Lung microvascular endothelial cell (primary cell): ENCODE measurements at regions not wholly inside any gene's neighbourhood (a gene's known extent, or its start where the extent isn't known, plus 50 kb on each side); places are given as distances from the start of the nearest gene placed in this dataset.

Experiments
- DNase-seq, 2 donors: peaks; one replicate each; pipeline versions ENCODE4 v3.0.0 to v3.0.0-alpha.2; 2010; ENCODE audit warnings: low read depth in 2 of 2

DNA sequence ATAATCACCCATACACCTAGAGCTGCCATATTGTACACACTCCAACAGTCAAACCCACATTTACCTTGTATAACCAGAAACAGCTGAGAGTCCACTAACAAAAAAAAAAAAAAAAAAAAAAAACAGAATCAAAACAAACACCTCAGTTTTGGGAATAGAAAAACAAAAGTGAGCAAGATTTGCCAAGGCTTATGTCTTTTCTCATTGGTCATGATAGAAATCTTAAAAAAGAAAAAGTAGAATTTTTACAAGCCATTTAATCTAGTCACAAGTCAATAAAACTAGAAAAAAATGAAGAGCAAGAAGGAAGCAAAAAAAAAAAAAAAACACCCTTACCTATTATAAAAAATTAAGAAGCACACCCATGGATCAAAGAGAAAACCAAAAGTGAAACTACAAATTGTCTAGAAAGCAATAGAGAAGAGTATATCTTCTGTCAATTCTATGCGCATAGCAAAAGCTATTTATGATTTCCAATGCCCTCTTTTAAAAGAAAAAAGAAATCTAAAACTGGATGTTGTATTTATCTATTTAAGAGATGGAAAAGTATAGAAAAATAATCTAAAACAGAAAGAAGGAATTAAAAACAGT lies 113.2 kb upstream of the GALNT2 start:
- no peak for DNase-seq

- no peak for DNase-seq
These were observed 102.8 kb upstream of the GALNT2 start for GRCh38 chr1:229964281-229964680.

GRCh38 chr1:229970714-229971113 lies 96.3 kb upstream of the GALNT2 start:
- DNase-seq: no peak

DNA sequence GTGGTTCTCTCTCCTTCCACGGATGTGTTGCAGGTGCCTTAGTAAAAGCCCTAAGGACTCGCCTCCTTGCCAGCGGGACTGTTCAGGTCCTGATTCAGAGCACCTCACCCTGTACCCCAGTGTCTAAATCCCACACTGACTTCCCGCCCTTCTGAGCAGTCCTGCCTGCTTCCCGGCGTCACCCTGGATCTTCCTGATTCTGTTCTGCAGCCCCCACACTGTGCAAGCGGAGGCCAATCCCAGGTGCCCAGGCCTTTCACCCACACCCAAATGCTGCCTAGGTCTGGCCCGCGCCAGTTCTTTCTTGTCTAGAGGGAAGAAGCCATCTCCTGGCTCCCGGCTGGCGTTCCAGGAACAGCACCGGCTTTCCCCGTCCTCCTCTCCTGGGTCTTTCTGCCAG lies 95.9 kb upstream of the GALNT2 start:
- no peak for DNase-seq

DNA sequence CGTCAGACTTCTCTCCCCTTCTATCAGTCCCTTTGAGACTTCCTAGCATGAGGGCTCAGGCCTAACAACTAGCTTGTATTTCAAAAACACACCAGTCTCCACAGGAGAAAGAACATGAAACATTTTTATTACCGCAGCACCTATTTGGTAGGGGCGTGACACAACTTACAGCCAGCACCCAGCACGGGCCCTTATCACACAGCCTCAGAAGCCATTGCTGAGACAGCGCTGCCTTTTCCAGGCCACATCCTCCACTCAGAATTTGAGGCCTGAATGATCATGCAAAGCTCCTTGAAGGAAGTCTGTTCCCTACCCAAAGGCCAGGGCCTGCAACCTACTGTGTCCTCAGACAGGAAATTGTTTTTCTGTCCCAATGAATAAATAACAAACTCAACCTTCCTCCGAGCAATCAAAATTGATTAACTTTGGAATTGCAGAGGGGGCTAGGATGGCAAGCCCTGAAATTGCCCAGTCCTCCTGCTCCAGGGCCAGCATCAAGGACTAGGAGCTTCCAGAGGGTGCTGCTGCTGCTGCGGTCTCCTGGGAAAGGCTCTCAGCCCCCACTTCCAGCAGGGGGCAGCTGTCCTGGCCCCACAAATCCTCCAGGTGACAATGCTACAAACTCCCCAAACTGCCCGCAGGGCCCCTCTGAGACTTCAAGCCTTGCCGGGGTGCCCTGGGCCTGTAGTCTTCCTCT lies 94.3 kb upstream of the GALNT2 start:
- peak; percentile 13 to 27 for DNase-seq

DNA sequence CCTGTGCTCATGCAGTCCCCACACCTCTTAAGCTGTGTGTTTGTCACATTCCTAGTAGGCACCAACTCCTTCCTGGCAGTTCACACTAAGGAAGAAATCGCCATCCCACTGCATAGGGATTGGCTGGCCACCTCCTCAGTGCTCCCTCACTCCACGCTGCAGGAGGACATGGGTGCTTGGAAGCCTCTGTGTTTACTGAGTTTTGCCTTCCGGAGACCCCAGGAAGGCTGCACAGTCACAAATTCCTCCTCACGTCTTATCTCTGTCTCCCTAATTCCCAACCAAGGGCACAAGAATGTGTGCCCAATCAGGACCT lies 93.8 kb upstream of the GALNT2 start:
- DNase-seq: no peak

GRCh38 chr1:229975047-229975446 lies 92.0 kb upstream of the GALNT2 start:
- no peak for DNase-seq

DNA sequence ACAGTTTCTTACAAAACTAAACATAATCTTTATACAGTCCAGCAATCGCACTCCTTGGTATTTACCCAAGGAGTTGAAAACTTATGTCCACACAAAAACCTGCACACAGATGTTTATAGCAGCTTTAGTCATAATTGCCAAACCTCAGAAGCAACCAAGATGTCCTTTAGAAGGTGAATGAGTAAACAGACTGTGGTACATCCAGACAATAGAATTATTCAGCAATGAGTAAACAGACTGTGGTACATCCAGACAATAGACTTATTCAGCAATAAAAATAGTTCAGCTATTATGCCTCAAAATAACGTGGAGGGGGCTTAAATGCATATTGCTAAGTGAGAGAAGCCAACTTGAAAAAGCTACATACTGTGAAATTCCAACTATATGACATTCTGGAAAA lies 87.0 kb upstream of the GALNT2 start:
- no peak for DNase-seq

DNA sequence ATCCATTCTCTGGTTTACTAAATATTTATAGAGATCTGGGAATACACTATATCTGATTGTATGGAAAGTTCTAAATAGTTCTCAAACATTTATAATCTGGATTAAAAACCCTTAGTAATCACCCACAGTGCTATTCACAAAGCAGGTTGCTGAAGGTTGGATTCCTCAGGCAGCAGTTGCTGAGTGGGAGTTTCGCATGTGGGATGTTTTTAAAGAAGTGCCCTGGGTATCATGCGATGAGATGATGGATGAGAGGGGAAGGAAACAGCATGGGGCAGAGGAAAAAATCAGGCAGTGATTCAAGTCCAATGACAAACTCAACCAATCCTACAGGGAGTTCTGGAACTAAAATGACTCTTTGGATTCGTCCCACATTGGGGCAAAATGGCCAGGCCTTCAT lies 85.3 kb upstream of the GALNT2 start:
- no peak for DNase-seq

DNA sequence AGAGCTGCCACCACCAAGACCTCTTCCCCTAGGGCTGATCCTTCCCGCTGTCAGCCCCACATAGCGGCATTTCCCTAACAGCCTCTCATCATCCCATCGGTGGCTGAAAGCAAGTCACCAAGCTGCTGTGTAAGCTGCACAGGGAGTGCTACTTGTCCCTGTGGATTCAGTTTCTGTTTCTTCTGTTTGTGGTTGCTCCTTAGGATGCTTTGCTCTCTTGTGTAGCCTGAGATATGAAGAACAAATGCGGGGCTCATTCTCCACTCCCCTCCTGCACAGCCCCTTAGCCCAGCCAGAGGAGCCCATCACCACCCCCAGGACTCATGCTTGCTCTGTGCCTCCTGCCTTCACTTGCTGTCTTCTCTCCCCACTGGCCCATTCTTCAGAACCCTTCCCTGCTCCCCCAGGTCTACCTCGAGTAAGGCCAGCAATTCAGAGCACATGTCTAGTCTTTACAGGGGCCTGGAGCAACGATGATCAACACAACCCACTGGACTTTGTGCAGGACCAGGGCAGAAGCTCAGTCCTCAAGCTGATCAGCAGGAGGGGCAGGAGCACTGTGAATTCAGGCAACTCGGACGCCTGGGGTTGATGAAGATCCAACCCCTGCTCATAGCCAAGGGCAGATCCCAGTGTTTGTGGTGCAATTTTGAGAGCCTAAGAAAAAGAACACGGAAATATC lies 82.6 kb upstream of the GALNT2 start:
- no peak for DNase-seq

DNA sequence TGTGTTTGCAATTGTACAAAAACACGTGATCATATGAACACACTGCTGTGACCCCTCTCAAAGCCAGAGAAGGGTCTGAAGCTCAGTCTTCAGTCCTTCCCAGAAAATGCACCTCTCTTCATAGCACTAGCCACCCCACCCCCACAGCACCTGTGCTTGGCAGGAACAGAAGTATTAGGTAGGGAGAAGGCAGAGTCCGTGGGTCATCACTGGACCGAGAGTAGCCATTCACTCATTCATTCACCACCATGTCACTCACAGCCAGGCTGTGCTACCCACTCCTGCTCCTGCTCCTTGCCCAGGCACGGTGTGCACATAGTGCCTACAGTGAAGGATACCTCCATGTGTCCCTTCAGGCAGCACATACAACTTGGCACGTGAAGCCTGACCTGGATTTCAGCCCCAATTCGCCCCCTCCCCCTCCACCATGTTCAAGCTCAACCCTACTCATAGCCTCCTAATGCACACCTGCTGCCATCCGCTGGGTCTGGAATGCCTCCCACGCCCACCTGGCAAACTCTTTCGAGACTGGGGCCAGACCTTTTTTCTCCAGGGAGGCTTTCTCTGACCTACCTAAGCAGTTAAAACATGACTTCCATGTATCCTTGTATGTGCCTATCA lies 81.9 kb upstream of the GALNT2 start:
- DNase-seq: no peak

- no peak for DNase-seq
These were observed 81.4 kb upstream of the GALNT2 start for GRCh38 chr1:229985613-229986010.

DNA sequence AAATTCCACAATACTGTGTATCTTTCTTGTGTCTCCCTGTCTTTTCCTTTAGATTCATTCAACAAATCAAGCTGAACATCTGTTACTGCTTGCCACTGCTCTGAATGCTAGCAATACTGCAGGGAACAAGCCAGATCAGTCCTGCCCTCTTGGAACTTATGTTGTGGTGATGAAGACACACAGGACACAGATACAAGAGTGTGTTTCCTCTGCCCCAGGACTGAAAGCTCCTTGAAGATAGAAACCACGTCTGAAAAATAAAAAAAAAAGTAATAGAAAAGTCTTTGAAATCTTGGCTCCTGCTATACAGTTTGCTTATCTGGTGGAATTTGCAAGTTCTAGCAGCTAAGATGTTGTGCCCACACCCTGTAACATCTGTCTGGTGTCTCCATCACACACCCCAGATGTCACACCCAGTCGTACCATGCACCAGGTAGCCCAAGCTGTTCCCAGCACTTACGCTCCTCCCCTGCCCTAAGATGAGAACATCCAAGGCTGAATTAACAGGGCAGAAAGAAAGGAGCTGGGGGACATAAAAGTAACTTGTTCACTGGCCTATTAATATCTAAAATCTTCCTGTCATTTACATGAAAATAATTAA lies 80.2 kb upstream of the GALNT2 start:
- DNase-seq: no peak

GRCh38 chr1:229987953-229988352 lies 79.1 kb upstream of the GALNT2 start:
- DNase-seq: no peak

DNA sequence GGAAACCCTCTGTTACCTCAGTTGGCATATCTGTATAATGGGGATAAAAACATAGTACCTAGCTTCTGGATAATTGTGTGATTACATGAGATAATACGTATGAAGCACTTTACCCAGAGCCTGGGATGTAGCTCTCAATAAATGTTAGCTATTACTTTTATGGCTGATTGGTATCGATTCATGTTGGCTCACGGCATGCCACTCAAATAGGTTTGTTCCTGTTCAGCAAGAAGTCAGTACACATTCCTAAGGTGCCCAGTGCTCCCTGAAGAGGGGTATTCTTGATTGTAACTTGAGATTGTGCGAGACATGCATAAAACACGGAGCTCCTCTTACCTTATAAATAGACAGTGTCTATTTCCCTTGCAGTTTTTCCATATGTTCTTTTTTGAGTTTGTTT lies 78.5 kb upstream of the GALNT2 start:
- no peak for DNase-seq

GRCh38 chr1:229989591-229990248 lies 77.3 kb upstream of the GALNT2 start:
- no peak for DNase-seq

DNA sequence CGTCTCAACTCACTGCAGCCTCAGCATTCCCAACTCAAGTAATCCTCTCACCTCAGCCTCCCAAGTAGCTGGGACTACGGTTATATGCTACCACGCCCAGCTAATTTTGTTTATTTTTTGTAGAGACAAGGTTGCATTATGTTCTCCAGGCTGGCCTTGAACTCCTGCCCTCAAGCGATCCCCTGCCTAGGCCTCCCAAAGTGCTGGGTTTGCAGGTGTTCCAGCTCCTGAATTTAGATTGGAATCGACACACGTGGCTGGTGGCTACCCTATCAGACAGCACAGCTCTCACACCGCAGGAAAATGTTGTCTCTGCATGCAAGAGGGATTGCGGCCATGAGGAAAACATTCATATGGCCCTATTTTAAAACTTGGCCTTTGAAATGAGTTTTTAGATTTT lies 76.7 kb upstream of the GALNT2 start:
- no peak for DNase-seq

- no peak for DNase-seq
These were observed 75.9 kb upstream of the GALNT2 start for GRCh38 chr1:229991104-229991513.

GRCh38 chr1:229991724-229992333 lies 75.2 kb upstream of the GALNT2 start:
- no peak for DNase-seq

DNA sequence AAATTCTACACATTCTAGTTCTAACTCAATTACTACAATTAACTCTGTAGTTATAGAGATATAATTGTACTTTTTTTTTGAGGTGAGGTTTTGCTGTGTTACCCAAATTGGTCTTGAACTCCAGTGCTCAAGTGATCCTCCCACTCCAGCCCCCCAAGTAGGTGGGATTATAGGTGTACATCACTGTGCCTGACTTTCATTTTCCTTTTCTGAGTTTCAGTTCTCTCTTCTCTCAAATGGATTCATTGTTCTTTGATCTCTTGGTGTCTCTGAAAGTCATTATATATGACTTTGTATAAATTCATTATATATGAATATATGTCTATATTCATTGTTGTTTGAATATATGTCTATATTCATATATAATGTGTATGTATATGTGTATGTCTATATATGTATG lies 74.0 kb upstream of the GALNT2 start:
- no peak for DNase-seq

DNA sequence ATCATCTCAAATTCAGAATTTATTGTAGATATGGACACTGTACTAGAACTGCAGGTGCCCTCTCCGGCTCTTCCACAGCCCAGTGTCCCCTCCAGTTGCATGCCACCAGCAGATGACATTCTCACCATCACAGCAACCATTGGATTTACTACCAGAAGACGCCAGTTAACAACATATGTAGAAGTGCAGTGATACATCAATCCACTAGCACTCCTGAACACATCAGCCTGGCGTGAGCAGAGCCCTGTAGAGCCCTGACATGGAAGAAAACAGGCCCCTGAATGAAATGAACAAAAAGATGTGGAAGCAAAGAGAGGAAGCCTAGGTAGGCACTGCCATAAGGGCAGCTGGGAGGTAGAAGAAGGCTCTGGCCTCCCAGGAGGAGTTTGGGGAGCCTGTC lies 73.1 kb upstream of the GALNT2 start:
- DNase-seq: no peak
